Activated CD4-positive, alpha-beta T cell treated with anti-CD3 and anti-CD28 coated beads, Interleukin-2, Interleukin-6, amounts not matched to agents 100 ng/mL and 50 ng/mL, durations not matched to agents 16 hours and 8 hours (primary cell): ENCODE measurements at regions not wholly inside any gene's neighbourhood (a gene's known extent, or its start where the extent isn't known, plus 50 kb on each side); places are given as distances from the start of the nearest gene placed in this dataset.
A peak's percentile ranks its signal among the peaks of the same experiment; 100 is the strongest.

Source experiments
- DNase-seq: peaks from one replicate; pipeline ENCODE4 v3.0.0-alpha.2; 2020

GRCh38 chr7:38002689-38003088 is 82.2 kb downstream of the EPDR1 start:
- DNase-seq = no peak

- DNase-seq = no peak
Observed at GRCh38 chr7:38006559-38006958, 86.1 kb downstream of the EPDR1 start.

- DNase-seq = no peak
Observed at GRCh38 chr7:38007096-38007495, 86.7 kb downstream of the EPDR1 start.

- no peak for DNase-seq
Observed at GRCh38 chr7:38013246-38013645, 92.8 kb downstream of the EPDR1 start.

GRCh38 chr7:38016567-38016966 is 96.1 kb downstream of the EPDR1 start:
- no peak for DNase-seq

GRCh38 chr7:38017320-38017719 is 96.9 kb downstream of the EPDR1 start:
- no peak for DNase-seq

- no peak for DNase-seq
Observed at GRCh38 chr7:38020121-38020785, 99.8 kb downstream of the EPDR1 start.

- DNase-seq = no peak
Observed at GRCh38 chr7:38021892-38022291, 101.5 kb downstream of the EPDR1 start.

- DNase-seq = no peak
Observed at GRCh38 chr7:38025815-38026214, 105.4 kb downstream of the EPDR1 start.

- no peak for DNase-seq
Observed at GRCh38 chr7:38027884-38028455, 107.5 kb downstream of the EPDR1 start.

- no peak for DNase-seq
Observed at GRCh38 chr7:38034062-38034908, 113.8 kb downstream of the EPDR1 start.

GRCh38 chr7:38040831-38041230 is 120.4 kb downstream of the EPDR1 start:
- no peak for DNase-seq

GRCh38 chr7:38049679-38050078 is 128.4 kb upstream of the STARD3NL start:
- DNase-seq = no peak

GRCh38 chr7:38051311-38051710 is 126.7 kb upstream of the STARD3NL start:
- DNase-seq = no peak

GRCh38 chr7:38051786-38052185 is 126.3 kb upstream of the STARD3NL start:
- no peak for DNase-seq

GRCh38 chr7:38052786-38053185 is 125.3 kb upstream of the STARD3NL start:
- DNase-seq = no peak

- DNase-seq = no peak
Observed at GRCh38 chr7:38054199-38054598, 123.8 kb upstream of the STARD3NL start.

- DNase-seq = no peak
Observed at GRCh38 chr7:38057829-38058228, 120.2 kb upstream of the STARD3NL start.

GRCh38 chr7:38060116-38060515 is 117.9 kb upstream of the STARD3NL start:
- no peak for DNase-seq

GRCh38 chr7:38060637-38061036 is 117.4 kb upstream of the STARD3NL start:
- DNase-seq = no peak

GRCh38 chr7:38066391-38066790 is 111.7 kb upstream of the STARD3NL start:
- DNase-seq = no peak

- DNase-seq = no peak
Observed at GRCh38 chr7:38068461-38068860, 109.6 kb upstream of the STARD3NL start.

GRCh38 chr7:38069052-38069451 is 109.0 kb upstream of the STARD3NL start:
- DNase-seq = no peak

- DNase-seq = peak; percentile 7
Observed at GRCh38 chr7:38070718-38071117, 107.3 kb upstream of the STARD3NL start.
